HG03280 (cell line): ENCODE measurements at regions not wholly inside any gene's neighbourhood (a gene's known extent, or its start where the extent isn't known, plus 50 kb on each side); places are given as distances from the start of the nearest gene placed in this dataset.

Source experiments
- ATAC-seq: cut with Tn5 transposase; IDR thresholded peaks from one replicate; pipeline ENCODE4 v1.9.1; 2021; ENCODE audit warnings: mild to moderate bottlenecking, moderate library complexity; ENCODE audit not compliant: unreplicated experiment

DNA sequence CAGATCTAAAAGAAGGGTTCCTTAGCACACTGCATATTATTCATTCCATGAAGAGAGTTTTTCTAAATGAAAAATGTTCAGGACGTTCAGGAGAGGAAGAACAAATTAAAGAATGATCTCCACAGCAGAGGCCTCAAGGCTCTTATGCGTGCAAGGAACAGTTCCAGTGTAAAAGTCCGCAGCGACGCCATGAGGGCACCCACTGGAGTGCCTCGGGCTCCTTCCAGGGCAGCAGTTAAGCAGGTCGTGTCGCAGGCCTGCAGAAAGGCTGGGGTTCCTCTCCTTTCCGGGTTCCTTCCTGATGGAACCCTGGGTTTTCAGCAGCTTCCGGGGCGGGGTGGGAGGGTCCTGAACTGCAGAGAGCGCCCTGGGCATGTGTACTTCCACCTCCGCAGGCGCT, 87.1 kb upstream of the SELENOP start:
- no peak for ATAC-seq

DNA sequence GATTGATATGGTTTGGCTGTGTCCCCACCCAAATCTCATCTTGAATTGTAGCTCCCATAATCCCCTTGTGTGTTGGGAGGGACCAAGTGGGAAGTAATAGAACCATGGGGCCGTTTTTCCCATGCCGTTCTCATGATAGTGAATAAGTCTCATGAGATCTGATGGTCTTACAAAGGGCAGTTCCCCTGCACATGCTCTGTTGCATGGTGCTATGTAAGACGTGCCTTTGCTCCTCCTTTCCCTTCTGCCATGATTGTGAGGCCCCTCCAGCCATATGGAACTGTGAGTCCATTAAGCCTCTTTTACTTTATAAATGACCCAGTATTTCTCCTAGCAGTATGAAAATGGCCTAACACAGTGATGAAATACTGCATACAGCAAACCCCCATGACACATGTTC, 84.8 kb upstream of the SELENOP start:
- ATAC-seq = no peak

DNA sequence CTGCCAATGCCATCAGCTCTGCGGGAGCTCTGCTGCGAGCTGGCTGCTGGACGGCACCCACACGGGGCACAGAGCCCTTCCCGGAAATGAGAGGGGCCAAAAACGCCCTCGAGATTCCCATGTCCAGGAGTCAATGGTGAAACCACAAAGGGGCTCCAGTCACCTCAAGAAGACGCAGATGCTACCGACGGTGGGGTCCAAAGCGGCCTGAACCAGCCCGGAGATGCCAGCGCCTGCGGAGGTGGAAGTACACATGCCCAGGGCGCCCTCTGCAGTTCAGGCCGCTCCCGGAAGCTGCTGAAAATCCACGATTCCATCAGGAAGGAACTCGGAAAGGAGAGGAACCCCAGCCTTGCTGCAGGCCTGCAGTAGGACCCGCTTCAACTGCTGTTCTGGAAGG, 82.4 kb upstream of the SELENOP start:
- no peak for ATAC-seq

DNA sequence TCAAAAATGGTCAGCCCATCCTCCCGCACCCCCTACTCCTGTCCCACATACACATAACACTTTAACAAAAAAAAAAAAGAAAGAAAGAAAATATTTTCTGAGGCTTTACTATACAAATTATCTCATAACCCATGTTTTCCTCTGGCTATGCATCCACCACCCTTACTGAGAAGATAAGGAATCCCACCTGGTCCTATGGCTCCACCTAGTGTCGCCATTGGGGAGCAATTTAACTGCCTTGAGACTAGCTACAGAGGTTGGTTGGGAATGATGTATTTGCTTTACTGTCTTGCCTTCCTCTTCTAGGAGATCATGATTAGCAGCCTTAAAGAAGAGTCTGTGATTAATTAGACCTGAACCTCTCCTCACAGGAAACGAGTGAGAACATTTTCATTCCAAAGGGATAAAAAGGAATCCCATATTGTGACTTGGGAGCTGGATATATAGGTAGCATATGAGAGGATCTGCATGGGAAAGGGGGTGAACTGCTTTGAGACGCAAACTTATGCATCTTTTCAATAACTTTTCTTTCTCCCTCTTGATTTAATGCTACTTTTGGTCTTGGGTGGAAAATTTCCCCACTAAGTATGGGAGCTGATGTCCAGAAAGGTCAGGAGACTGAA, 77.7 kb upstream of the SELENOP start:
- ATAC-seq = peak; percentile 81

DNA sequence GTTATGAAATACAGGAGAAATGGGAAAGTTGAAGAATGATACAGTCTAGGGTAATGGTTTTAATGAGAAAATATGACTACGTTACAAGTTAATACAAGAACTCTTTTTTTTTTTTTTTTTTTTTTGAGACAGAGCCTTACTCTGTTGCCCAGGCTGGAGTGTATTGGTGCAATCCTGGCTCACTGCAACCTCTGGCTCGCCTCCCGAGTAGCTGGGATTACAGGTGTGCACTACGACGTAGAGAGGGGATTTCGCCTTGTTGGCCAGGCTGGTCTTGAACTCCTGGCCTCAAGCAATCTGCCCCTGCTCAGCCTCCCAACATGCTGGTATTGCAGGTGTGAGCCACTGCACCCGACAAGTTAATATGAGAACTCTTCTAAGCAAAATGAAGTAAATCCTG, 77.1 kb upstream of the SELENOP start:
- no peak for ATAC-seq

DNA sequence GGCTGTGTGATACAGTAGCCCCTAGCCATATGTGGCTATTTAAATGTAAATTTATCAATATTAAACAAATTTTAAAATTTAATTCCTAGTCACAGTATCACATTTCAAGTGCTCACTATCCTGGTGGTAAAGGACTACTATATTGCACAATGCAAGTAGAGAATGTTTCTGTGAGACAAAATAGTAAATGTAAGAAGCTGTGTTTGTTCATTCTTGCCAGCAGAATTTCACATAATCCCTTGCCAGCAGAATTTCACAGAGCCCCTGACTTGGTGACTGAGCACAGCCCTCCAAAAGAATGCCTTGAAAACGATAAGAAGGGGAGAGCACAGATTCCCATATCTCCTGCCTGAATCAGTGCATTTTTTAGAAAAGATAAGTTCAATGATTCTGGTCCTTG, 75.9 kb upstream of the SELENOP start:
- ATAC-seq = no peak

DNA sequence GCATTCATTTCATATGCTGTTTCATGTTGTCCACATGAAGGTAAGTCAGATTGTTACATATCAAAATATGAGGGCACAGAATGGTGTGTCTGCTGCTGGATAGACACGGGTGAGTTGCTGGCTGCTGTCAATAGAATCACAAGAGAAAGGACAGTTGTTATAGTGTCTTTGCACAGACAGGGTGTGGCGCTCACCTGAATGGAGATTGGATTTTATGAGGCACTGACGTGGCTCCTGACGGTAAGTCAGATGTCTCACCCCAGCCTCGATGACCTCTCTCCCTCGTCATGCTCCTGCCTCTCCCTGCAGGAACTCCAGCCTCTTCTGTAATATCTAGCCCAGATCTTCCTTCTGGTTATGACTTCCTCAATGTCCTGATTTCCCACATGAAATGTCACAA, 75.4 kb upstream of the SELENOP start:
- no peak for ATAC-seq

DNA sequence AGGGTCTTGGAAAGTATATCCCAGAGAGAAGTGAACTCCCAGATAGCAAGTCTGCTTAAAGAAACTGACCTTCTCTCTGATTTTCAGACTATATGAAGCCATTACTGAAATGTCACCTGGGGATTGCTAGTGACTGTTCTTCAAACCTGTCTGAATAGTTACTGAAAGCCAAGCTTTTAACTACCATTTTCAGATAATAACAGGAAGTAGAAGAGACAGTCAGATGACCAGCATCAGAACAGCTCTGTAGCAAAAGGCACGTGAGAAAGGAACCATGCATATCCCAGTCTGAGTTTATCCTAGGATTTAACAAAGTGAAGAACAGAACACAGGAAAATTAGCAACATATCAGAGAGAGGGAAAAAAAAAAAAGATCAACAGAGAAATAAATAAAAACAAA, 74.9 kb upstream of the SELENOP start:
- ATAC-seq = no peak

DNA sequence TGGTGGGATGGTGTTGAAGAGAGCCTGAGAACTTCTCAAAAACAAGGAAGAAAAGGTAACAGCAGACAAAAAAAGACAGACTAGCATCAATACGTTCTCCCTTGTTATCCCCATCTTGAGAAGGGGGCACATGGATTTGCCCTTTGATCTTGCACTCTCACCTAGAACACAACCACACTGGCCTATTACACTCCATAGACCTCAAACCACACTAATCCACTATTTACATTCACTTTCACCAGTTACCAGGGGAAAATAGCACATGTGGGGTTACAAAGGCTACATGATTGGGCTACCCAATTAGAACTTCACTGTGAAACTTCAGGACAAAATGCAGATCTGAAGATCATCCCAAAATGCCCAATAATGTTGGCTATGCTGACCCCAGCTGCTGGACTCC, 72.6 kb upstream of the SELENOP start:
- ATAC-seq = no peak

DNA sequence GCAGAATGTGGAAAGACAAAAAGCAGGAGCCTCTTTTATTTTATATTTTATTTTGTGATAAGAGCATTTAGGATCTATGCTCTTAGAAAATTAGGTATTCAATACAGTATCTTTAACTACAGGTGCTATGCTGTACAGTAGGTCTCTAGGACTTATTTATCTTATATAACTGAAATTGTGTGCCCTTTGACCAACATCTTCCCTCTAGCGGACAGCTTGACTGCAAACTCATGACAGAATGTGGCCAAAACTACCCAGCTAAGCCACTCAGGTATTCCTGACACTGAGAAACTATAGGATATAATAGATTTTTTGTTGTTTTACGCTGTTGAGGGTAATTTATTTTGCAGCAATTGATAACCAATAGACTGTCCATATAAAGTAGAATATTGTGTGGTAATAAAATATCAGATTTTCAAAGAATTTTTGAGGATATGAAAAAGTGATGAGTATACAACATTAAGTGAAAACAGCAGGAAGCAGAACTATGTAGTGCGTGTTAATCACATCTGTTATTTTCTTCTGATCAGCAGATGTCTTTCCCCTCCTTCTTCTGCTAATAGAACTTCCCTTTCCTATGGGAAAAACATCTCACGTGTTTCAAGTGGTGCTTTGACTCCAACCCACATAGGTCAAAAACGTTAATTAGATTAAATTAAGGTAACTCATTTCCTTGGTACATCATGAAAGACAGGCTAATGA, 69.9 kb upstream of the SELENOP start:
- no peak for ATAC-seq

DNA sequence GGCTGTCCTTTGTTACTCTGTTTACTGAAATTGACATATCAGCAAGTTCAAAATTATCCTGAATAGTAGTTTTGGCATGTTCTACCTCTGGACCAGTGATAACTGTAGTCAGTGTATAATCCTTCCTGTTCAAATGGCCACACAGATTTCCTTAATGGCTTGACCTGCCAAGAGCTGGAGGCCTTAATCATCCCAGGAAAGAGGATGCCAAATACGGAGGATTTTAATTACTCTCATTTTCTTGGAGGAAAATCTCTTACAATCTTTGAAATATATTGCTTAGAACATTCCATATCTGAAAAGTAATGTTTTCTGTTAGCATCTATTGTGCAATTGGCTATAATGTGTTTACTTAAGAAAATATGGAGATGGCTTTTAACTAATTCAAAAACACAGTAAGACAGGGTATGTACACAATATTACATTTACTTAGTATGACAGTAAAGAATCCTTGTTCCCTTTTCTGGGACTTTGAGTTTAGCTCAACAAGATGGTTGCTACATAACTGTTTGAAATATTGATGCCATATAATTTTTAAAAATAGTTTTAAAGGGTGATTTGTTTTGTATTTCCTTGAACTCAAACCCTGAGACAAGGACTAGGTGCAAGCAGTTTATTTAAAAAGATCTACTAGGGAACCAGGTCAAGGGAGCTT, 68.9 kb upstream of the SELENOP start:
- no peak for ATAC-seq

DNA sequence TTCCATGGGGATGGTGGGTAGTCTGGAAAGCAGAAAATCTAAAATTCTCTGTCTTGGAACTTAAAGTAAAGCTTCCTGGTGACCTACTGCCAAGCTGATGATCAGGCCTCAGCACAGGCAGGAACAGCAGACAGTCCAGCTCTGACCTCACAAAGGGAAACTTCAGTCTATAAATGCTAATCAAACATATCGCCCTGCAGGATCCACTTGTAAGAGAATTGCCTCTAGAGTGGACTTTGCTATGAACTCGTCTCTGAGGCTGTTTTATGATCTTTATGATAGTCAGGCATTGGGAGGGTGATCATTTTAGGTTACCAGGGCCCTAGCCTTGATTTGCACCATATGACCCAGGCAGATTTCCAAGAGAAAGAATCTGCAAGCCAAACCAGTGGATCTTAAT, 67.6 kb upstream of the SELENOP start:
- no peak for ATAC-seq

DNA sequence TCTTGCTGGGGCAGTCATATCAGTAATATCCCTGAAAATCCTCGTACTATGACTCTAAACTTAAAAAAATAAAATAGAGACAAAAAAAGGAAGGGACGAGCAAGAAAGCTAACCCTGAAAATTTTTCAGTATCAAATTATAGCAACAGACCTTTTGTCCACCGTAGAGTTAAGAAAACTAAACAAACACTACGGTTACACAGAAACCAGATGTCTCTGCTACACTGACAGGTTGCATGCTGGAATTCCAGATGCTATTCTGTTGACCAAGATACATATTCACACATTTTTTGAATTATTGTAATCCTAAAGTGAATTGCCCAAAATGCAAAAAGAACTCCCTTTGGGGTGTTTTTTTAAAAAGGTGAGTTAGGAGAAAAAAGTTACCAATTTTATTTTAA, 66.9 kb upstream of the SELENOP start:
- no peak for ATAC-seq

DNA sequence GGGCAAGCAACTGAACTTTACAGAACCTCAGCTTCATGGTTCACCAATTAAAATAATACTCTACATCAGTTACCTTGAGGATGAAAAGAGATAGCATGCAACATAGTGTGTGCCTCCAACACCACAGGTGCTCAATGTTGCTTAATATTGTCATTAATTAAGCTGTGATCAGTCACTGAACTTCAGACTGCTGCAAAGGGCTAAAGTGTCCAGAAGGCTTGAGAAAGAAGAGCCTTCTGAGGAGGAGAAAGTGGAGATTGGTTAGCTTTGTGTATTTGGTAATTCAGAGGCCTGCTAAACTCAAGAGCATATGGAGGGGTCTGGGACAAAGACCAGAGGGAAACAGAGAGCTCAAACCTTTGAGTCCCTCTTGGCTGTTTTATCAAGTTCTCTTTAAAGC, 66.3 kb upstream of the SELENOP start:
- no peak for ATAC-seq

DNA sequence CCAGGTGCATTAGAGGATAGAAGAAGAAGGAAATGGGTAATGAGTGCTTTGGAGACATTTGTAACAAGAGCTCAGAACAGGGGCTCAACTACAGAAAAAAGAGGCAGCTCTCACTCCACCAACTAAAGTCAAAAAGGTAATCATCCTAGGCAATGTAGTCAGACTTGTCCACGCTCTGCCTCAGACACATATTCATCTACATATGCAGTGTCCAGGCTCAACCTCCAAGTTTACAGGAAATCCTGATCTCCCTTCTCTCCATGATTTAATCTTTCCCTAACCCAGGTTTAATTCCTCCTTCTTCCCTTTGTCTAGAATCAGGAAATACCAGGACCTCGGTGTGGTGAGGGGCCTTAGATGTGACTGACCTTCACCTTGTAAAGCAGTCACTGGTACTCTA, 65.7 kb upstream of the SELENOP start:
- ATAC-seq = no peak

DNA sequence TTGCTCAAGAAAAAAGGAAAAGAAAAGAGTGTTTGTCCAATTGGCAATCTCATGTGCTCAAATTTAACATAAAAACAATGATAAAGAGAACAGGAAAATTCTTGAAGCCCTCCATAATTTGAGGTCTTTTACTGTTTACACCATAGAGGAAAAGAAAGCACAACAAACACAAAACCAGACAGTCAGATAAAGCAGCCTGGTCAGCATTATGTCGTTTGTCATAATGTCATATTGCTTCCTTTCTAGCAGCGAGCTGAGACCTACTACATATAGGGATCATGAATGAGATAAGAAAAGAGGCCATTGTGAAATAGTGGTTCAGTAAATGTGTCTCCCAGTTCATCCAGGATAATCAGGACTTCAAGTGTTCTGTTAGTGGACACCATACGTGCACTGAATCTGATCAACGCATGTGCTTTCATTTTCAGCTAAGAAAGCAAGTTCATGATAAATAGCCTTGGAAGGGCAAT, 64.7 kb upstream of the SELENOP start:
- no peak for ATAC-seq

DNA sequence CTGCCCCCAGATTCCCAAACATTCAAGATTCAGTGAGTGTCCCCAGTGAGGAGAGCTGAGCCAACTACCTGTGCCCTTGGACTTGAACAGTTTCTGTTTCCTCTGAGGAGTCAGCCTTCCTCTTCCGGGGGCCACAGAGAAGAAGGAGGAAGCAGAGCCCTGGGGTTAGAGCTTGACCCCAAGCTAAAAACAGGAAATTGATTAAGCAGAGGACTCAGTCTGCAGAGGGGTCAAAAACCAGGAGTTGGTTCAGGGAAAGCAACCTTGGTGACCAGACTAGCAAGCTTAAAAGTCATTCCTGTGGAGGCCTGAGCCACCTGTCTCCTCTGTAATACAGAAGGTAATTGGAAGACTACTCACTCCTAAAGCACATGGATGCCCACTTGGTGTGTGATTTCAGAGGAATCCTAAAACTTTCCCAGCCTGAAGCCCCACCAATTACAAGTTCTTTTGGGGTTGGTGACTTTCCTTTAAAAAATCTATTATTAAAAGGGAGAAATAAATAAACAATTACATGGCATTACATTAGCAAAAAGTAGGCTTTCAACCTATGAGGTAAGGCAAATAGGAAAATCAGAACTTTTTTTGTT, 64.2 kb upstream of the SELENOP start:
- no peak for ATAC-seq

DNA sequence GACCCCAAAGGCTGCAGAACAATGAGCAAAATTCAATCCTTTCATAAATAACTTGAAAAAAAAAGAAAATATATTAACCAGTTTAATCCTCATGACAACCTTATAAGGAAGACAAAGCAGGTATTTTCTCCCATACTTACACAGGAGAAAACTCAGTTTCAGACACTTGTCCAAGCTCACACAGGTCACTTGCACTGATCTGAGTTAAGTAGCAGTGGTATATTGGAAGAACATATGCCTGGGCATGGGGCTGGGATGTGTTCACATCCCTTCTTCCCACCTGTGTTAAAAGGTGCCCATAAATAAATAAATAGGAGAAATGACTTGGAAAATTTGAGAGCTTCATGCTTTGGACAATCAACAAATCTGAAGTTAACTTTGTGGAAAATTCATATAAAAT, 63.5 kb upstream of the SELENOP start:
- ATAC-seq = no peak

DNA sequence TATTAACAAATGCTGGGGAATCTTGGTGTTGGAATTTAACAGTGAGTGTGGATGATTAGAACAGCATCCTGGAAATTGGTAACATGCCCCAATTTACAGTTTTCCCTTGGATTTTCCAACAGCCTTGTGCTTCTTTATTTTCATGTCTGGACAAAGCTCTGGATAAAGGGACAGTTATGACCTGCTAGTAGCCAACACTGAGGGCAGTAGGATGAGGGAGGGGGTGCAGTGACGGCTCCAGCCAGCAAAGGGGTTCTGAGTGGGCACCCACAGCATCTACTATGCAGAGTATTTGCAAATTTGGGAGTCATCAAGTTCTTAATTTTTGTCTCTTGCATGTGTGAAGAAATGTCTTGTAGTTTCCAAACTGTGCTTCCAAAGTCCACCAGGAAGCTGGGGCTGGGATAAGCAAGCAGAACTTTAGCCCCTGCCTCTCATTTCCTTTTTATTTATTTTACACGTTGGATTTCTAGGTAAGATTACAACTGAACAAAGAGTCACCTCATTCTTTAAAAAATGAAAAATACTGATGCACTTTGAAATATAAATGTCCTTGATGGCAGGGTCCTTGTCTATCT, 63.0 kb upstream of the SELENOP start:
- ATAC-seq = no peak

DNA sequence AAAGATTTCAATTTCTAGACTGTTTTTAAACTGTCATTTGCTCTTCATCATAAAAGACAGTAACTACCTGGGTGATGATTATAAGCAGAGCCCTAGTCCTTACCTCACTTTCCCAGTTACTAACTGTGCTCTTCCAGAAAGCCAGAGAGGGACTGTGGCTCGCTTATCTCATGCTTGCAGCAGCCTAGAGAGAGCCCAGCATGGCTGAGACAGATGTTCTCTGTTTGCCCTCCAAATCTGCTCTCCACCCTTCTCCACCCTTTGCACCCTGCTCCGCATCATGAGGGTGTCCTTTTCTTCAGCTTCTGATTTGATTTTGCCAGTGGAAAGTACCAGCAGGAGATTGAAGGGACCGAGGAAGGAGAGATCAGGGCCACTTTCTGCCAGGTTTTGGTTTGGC, 61.2 kb upstream of the SELENOP start:
- no peak for ATAC-seq

DNA sequence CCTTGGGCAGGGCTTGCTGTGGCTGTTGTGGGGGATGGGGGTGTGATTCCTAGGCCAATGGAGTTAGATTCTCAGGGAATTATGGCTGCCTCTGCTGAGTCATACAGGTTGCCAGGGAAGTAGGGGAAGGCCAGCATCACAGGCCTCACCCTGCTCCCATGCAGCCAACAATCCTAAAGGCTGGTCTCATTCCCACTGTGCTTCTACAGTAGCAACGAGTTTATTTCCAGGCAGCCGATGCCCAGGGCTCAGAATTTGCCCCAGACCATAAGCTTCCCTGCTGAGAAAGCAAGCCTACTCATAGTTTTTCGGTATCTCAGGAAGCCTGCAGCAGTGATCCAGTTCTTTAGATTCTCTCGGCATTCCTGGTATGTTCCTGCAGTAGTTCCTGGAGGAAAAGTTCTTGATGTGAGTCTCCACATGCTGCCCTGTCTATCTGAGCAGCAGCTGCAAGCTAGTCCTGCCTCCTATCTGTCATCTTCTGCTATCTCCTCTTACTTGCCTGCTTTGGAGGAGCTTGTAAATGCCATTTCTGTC, 59.3 kb upstream of the SELENOP start:
- no peak for ATAC-seq
